Neuron (in vitro differentiated cells): ENCODE measurements at regions not wholly inside any gene's neighbourhood (a gene's known extent, or its start where the extent isn't known, plus 50 kb on each side); places are given as distances from the start of the nearest gene placed in this dataset.
A peak's percentile ranks its signal among the peaks of the same experiment; 100 is the strongest.
"Not testable (repeated sequence)": the region's sequence is repeated elsewhere in the genome, so short reads cannot be mapped to it uniquely, and the experiment has no call there.

Source experiments
- H2AFZ ChIP-seq: one replicate; pipeline ENCODE4 v1.6.1; 2013; ENCODE audit warnings: low read depth, mild to moderate bottlenecking, inconsistent platforms, low read length, moderate library complexity
- H3K27me3 ChIP-seq: one replicate; pipeline ENCODE4 v1.6.1; 2013; ENCODE audit warnings: low read length; ENCODE audit not compliant: insufficient read depth
- H3K36me3 ChIP-seq: one replicate; pipeline ENCODE4 v1.6.1; 2013; ENCODE audit warnings: low read length; ENCODE audit not compliant: insufficient read depth
- H3K4me1 ChIP-seq: one replicate; pipeline ENCODE4 v1.6.1; 2013; ENCODE audit warnings: low read length; ENCODE audit not compliant: insufficient read depth
- H3K4me3 ChIP-seq: 2 replicates; pipeline ENCODE4 v1.5.1; 2013; ENCODE audit warnings: mild to moderate bottlenecking, low read length, moderate library complexity
- H3K9me3 ChIP-seq: one replicate; pipeline ENCODE4 v1.6.1; 2013; ENCODE audit warnings: low read length

- Histone ChIP-seq H3K9me3 (no peaks in the 10 kb centered on the region), H3K27me3 (no peaks in the 10 kb centered on the region), H3K36me3 (no peaks in the 10 kb centered on the region), H3K4me3 (no peak overlapping the region), H3K4me1 (peaks cover 52% of the 10 kb centered on the region), H2AFZ (no peak overlapping the region)
These were observed 321.3 kb downstream of the FOXO1 start for GRCh38 chr13:40345149-40345514.

- Histone ChIP-seq H3K36me3 (no peaks in the 10 kb centered on the region), H3K4me3 (no peak overlapping the region), H3K9me3 (no peaks in the 10 kb centered on the region), H2AFZ (peak overlapping the region; percentile 15), H3K27me3 (no peaks in the 10 kb centered on the region), H3K4me1 (peaks cover 51% of the 10 kb centered on the region)
These were observed 320.6 kb downstream of the FOXO1 start for GRCh38 chr13:40345654-40346372.

GRCh38 chr13:40346592-40346991 lies 319.8 kb downstream of the FOXO1 start:
- Histone ChIP-seq H2AFZ (peak overlapping the region; percentile 15), H3K27me3 (no peaks in the 10 kb centered on the region), H3K4me3 (no peak overlapping the region), H3K4me1 (peaks cover 52% of the 10 kb centered on the region), H3K9me3 (no peaks in the 10 kb centered on the region), H3K36me3 (no peaks in the 10 kb centered on the region)

GRCh38 chr13:40348096-40348679 lies 318.3 kb downstream of the FOXO1 start:
- Histone ChIP-seq H3K4me3 (no peak overlapping the region), H3K36me3 (no peaks in the 10 kb centered on the region), H2AFZ (no peak overlapping the region), H3K4me1 (peaks cover 43% of the 10 kb centered on the region), H3K27me3 (no peaks in the 10 kb centered on the region), H3K9me3 (no peaks in the 10 kb centered on the region)

- Histone ChIP-seq H3K36me3 (no peaks in the 10 kb centered on the region), H3K4me3 (no peak overlapping the region), H3K9me3 (no peaks in the 10 kb centered on the region), H3K4me1 (peaks cover 23% of the 10 kb centered on the region), H2AFZ (no peak overlapping the region), H3K27me3 (no peaks in the 10 kb centered on the region)
These were observed 316.0 kb downstream of the FOXO1 start for GRCh38 chr13:40350283-40350992.

- peaks cover 16% of the 10 kb centered on the region for H3K4me1 ChIP-seq
- no peaks in the 10 kb centered on the region for H3K9me3 ChIP-seq
- H3K27me3 ChIP-seq: no peaks in the 10 kb centered on the region
- no peak overlapping the region for H3K4me3 ChIP-seq
- no peaks in the 10 kb centered on the region for H3K36me3 ChIP-seq
- no peak overlapping the region for H2AFZ ChIP-seq
These were observed 314.7 kb downstream of the FOXO1 start for GRCh38 chr13:40351537-40352379.

- H3K36me3 ChIP-seq: no peaks in the 10 kb centered on the region
- no peak overlapping the region for H2AFZ ChIP-seq
- H3K4me1 ChIP-seq: peaks cover 16% of the 10 kb centered on the region
- no peak overlapping the region for H3K4me3 ChIP-seq
- H3K27me3 ChIP-seq: no peaks in the 10 kb centered on the region
- H3K9me3 ChIP-seq: no peaks in the 10 kb centered on the region
These were observed 314.1 kb downstream of the FOXO1 start for GRCh38 chr13:40352380-40352778.

- Histone ChIP-seq H3K27me3 (no peaks in the 10 kb centered on the region), H3K4me1 (peaks cover 16% of the 10 kb centered on the region), H3K9me3 (no peaks in the 10 kb centered on the region), H2AFZ (no peak overlapping the region), H3K36me3 (no peaks in the 10 kb centered on the region), H3K4me3 (no peak overlapping the region)
These were observed 313.5 kb downstream of the FOXO1 start for GRCh38 chr13:40352802-40353562.

- Histone ChIP-seq H3K4me1 (peaks cover 16% of the 10 kb centered on the region), H2AFZ (no peak overlapping the region), H3K36me3 (no peaks in the 10 kb centered on the region), H3K27me3 (no peaks in the 10 kb centered on the region), H3K9me3 (no peaks in the 10 kb centered on the region), H3K4me3 (no peak overlapping the region)
These were observed 311.2 kb downstream of the FOXO1 start for GRCh38 chr13:40355126-40355724.

GRCh38 chr13:40356011-40356410 lies 310.4 kb downstream of the FOXO1 start:
- Histone ChIP-seq H3K27me3 (no peaks in the 10 kb centered on the region), H3K36me3 (no peaks in the 10 kb centered on the region), H3K4me3 (no peak overlapping the region), H3K9me3 (no peaks in the 10 kb centered on the region), H3K4me1 (peaks cover 8% of the 10 kb centered on the region), H2AFZ (no peak overlapping the region)

- H3K36me3 ChIP-seq, H3K4me1 ChIP-seq, H3K27me3 ChIP-seq, H2AFZ ChIP-seq, H3K9me3 ChIP-seq, H3K4me3 ChIP-seq: not testable (repeated sequence)
These were observed 310.0 kb downstream of the FOXO1 start for GRCh38 chr13:40356458-40356857.

GRCh38 chr13:40362502-40362901 lies 303.9 kb downstream of the FOXO1 start:
- H3K4me1 ChIP-seq: peaks cover under 1% of the 10 kb centered on the region
- no peak overlapping the region for H2AFZ ChIP-seq
- no peak overlapping the region for H3K4me3 ChIP-seq
- H3K36me3 ChIP-seq: no peaks in the 10 kb centered on the region
- H3K9me3 ChIP-seq: no peaks in the 10 kb centered on the region
- no peaks in the 10 kb centered on the region for H3K27me3 ChIP-seq
